ENCODE measurements at regions not wholly inside any gene's neighbourhood (a gene's known extent, or its start where the extent isn't known, plus 50 kb on each side); places are given as distances from the start of the nearest gene placed in this dataset.

DNA sequence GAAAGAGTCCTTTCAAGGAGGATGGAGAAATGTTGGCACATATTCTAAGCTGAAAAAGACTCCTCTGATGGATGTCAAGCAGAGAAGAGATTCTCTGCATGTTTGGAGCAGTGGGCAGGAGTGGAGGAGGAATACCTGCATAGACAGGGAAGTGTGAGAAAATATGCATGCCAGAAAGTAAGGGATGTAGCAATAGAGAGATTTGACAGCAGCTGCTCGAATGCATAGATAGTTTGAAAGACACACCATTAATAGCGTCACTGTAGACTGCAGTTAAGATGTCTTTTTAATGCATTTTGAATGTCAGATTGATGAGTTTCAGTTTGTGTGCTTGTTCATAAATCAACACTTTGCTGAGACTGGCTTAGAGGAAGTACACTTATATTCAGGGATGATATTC, 169.9 kb upstream of the POT1 start:
- TF ChIP-seq, protein P1, sequence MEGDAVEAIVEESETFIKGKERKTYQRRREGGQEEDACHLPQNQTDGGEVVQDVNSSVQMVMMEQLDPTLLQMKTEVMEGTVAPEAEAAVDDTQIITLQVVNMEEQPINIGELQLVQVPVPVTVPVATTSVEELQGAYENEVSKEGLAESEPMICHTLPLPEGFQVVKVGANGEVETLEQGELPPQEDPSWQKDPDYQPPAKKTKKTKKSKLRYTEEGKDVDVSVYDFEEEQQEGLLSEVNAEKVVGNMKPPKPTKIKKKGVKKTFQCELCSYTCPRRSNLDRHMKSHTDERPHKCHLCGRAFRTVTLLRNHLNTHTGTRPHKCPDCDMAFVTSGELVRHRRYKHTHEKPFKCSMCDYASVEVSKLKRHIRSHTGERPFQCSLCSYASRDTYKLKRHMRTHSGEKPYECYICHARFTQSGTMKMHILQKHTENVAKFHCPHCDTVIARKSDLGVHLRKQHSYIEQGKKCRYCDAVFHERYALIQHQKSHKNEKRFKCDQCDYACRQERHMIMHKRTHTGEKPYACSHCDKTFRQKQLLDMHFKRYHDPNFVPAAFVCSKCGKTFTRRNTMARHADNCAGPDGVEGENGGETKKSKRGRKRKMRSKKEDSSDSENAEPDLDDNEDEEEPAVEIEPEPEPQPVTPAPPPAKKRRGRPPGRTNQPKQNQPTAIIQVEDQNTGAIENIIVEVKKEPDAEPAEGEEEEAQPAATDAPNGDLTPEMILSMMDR (IDR thresholded peaks at IDR 0.05), result no peak
- TF ChIP-seq POLR2A (IDR thresholded peaks at IDR 0.05), result no peak

All from testis (tissue), 2 donors.